ENCODE measurements at regions not wholly inside any gene's neighbourhood (a gene's known extent, or its start where the extent isn't known, plus 50 kb on each side); places are given as distances from the start of the nearest gene placed in this dataset.

GRCh38 chr20:40359131-40359912 is 329.7 kb downstream of the MAFB start:
- in situ Hi-C loops (cut with HindIII; ENCODE audit: low pct_ligation_motif_present, low pct_unique_long_range_greater_than_20kb, low sequenced_read_pairs) = no loop called here
- DNase-seq = no peak

- DNase-seq = no peak
- in situ Hi-C loops (cut with HindIII; ENCODE audit: low pct_ligation_motif_present, low pct_unique_long_range_greater_than_20kb, low sequenced_read_pairs) = no loop called here
These were observed 334.2 kb downstream of the MAFB start for GRCh38 chr20:40354880-40355279.

GRCh38 chr20:40343390-40343789 is 345.6 kb downstream of the MAFB start:
- in situ Hi-C loops (cut with HindIII; ENCODE audit: low pct_ligation_motif_present, low pct_unique_long_range_greater_than_20kb, low sequenced_read_pairs) = no loop called here
- no peak for DNase-seq

- in situ Hi-C loops (cut with HindIII; ENCODE audit: low pct_ligation_motif_present, low pct_unique_long_range_greater_than_20kb, low sequenced_read_pairs) = no loop called here
- DNase-seq = no peak
These were observed 347.5 kb downstream of the MAFB start for GRCh38 chr20:40341561-40341960.

GRCh38 chr20:40339661-40340449 is 349.2 kb downstream of the MAFB start:
- in situ Hi-C loops (cut with HindIII; ENCODE audit: low pct_ligation_motif_present, low pct_unique_long_range_greater_than_20kb, low sequenced_read_pairs) = no loop called here
- DNase-seq = no peak

GRCh38 chr20:40336533-40336932 is 352.5 kb downstream of the MAFB start:
- in situ Hi-C loops (cut with HindIII; ENCODE audit: low pct_ligation_motif_present, low pct_unique_long_range_greater_than_20kb, low sequenced_read_pairs) = no loop called here
- no peak for DNase-seq

GRCh38 chr20:40335901-40336351 is 353.1 kb downstream of the MAFB start:
- in situ Hi-C loops (cut with HindIII; ENCODE audit: low pct_ligation_motif_present, low pct_unique_long_range_greater_than_20kb, low sequenced_read_pairs) = no loop called here
- DNase-seq = no peak

- no peak for DNase-seq
- in situ Hi-C loops (cut with HindIII; ENCODE audit: low pct_ligation_motif_present, low pct_unique_long_range_greater_than_20kb, low sequenced_read_pairs) = no loop called here
These were observed 353.6 kb downstream of the MAFB start for GRCh38 chr20:40335437-40335836.

- in situ Hi-C loops (cut with HindIII; ENCODE audit: low pct_ligation_motif_present, low pct_unique_long_range_greater_than_20kb, low sequenced_read_pairs) = no loop called here
- no peak for DNase-seq
These were observed 355.4 kb downstream of the MAFB start for GRCh38 chr20:40333591-40333990.

GRCh38 chr20:40331807-40332560 is 357.1 kb downstream of the MAFB start:
- in situ Hi-C loops (cut with HindIII; ENCODE audit: low pct_ligation_motif_present, low pct_unique_long_range_greater_than_20kb, low sequenced_read_pairs) = no loop called here
- no peak for DNase-seq

GRCh38 chr20:40331249-40331648 is 357.8 kb downstream of the MAFB start:
- no peak for DNase-seq
- in situ Hi-C loops (cut with HindIII; ENCODE audit: low pct_ligation_motif_present, low pct_unique_long_range_greater_than_20kb, low sequenced_read_pairs) = no loop called here

GRCh38 chr20:40329321-40329720 is 359.7 kb downstream of the MAFB start:
- no peak for DNase-seq
- in situ Hi-C loops (cut with HindIII; ENCODE audit: low pct_ligation_motif_present, low pct_unique_long_range_greater_than_20kb, low sequenced_read_pairs) = no loop called here

- in situ Hi-C loops (cut with HindIII; ENCODE audit: low pct_ligation_motif_present, low pct_unique_long_range_greater_than_20kb, low sequenced_read_pairs) = no loop called here
- DNase-seq = no peak
These were observed 362.3 kb downstream of the MAFB start for GRCh38 chr20:40326784-40327183.

- in situ Hi-C loops (cut with HindIII; ENCODE audit: low pct_ligation_motif_present, low pct_unique_long_range_greater_than_20kb, low sequenced_read_pairs) = no loop called here
- DNase-seq = no peak
These were observed 363.9 kb downstream of the MAFB start for GRCh38 chr20:40325006-40325568.

- DNase-seq = no peak
- in situ Hi-C loops (cut with HindIII; ENCODE audit: low pct_ligation_motif_present, low pct_unique_long_range_greater_than_20kb, low sequenced_read_pairs) = no loop called here
These were observed 365.7 kb downstream of the MAFB start for GRCh38 chr20:40323361-40323794.

GRCh38 chr20:40322941-40323340 is 366.1 kb downstream of the MAFB start:
- DNase-seq = no peak
- in situ Hi-C loops (cut with HindIII; ENCODE audit: low pct_ligation_motif_present, low pct_unique_long_range_greater_than_20kb, low sequenced_read_pairs) = no loop called here

GRCh38 chr20:40320517-40321011 is 368.5 kb downstream of the MAFB start:
- in situ Hi-C loops (cut with HindIII; ENCODE audit: low pct_ligation_motif_present, low pct_unique_long_range_greater_than_20kb, low sequenced_read_pairs) = no loop called here
- no peak for DNase-seq

GRCh38 chr20:40319741-40320516 is 369.1 kb downstream of the MAFB start:
- in situ Hi-C loops (cut with HindIII; ENCODE audit: low pct_ligation_motif_present, low pct_unique_long_range_greater_than_20kb, low sequenced_read_pairs) = no loop called here
- no peak for DNase-seq
